ENCODE measurements at regions not wholly inside any gene's neighbourhood (a gene's known extent, or its start where the extent isn't known, plus 50 kb on each side); places are given as distances from the start of the nearest gene placed in this dataset.

DNA sequence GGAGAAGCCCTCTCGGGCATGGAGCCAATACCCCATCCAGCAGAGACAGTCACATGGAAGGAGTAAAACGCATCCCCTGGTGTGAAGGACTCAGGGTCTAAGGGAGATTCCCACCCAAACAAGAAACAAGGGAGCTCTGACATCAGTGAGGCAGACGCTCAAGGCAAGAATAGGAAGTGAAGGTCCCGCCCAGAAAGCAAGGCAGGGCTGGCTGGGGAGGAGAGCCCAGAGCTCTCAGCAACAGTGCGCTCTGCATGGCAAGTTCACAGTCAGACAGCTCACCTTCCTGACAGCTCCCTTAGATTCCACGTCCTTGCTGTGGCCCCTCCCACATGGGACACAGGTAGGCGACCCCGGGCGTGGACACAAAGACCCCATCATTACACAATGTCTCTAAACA lies 85.6 kb downstream of the TTLL2 start:
- TF ChIP-seq, protein P1, sequence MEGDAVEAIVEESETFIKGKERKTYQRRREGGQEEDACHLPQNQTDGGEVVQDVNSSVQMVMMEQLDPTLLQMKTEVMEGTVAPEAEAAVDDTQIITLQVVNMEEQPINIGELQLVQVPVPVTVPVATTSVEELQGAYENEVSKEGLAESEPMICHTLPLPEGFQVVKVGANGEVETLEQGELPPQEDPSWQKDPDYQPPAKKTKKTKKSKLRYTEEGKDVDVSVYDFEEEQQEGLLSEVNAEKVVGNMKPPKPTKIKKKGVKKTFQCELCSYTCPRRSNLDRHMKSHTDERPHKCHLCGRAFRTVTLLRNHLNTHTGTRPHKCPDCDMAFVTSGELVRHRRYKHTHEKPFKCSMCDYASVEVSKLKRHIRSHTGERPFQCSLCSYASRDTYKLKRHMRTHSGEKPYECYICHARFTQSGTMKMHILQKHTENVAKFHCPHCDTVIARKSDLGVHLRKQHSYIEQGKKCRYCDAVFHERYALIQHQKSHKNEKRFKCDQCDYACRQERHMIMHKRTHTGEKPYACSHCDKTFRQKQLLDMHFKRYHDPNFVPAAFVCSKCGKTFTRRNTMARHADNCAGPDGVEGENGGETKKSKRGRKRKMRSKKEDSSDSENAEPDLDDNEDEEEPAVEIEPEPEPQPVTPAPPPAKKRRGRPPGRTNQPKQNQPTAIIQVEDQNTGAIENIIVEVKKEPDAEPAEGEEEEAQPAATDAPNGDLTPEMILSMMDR (IDR thresholded peaks at IDR 0.05), result no peak
- no peak for TF ChIP-seq POLR2AphosphoS5 (IDR thresholded peaks at IDR 0.05)
